Spleen (tissue), 11 donors: ENCODE measurements at regions not wholly inside any gene's neighbourhood (a gene's known extent, or its start where the extent isn't known, plus 50 kb on each side); places are given as distances from the start of the nearest gene placed in this dataset.

Experiments used
- DNase-seq: peaks from one replicate; pipeline ENCODE4 v3.0.0-alpha.2; 2020
- H3K27ac ChIP-seq, 8 donors: fragments of 200-600 bp; sonication (generic) in 7 of 8; 1 replicate in 4 of 8; 2 replicates in 4 of 8; pipeline versions ENCODE4 v1.5.0 to v1.8.0; 2016 to 2021; ENCODE audit warnings: inconsistent platforms in 4 of 8, mild to moderate bottlenecking in 4 of 8, moderate library complexity in 1 of 8
- H3K27me3 ChIP-seq, 7 donors: fragments of 200-600 bp; sonication (generic) in 6 of 7; replicated peaks in 1 of 7; 1 replicate in 4 of 7; 2 replicates in 3 of 7; pipeline versions ENCODE4 v1.5.0 to v1.8.0; 2016 to 2021; ENCODE audit warnings: inconsistent platforms in 3 of 7, mild to moderate bottlenecking in 1 of 7
- H3K36me3 ChIP-seq, 6 donors: fragments of 200-600 bp; sonication (generic) in 5 of 6; 1 replicate in 4 of 6; 2 replicates in 2 of 6; pipeline versions ENCODE4 v1.5.0 to v1.8.0; 2016 to 2021; ENCODE audit warnings: inconsistent platforms in 2 of 6
- H3K4me1 ChIP-seq, 6 donors: fragments of 200-600 bp; sonication (generic) in 5 of 6; 1 replicate in 3 of 6; 2 replicates in 3 of 6; pipeline versions ENCODE4 v1.5.0 to v1.8.0; 2016 to 2021; ENCODE audit warnings: inconsistent platforms in 3 of 6
- H3K4me3 ChIP-seq, 8 donors: fragments of 200-600 bp; sonication (generic) in 7 of 8; 1 replicate in 4 of 8; 2 replicates in 4 of 8; pipeline versions ENCODE4 v1.5.0 to v1.8.0; 2016 to 2021; ENCODE audit warnings: inconsistent platforms in 4 of 8, mild to moderate bottlenecking in 4 of 8, moderate library complexity in 2 of 8
- H3K9me3 ChIP-seq, 8 donors: fragments of 200-600 bp; sonication (generic) in 7 of 8; 1 replicate in 4 of 8; 2 replicates in 4 of 8; pipeline versions ENCODE4 v1.5.0 to v1.8.0; 2016 to 2021; ENCODE audit warnings: inconsistent platforms in 4 of 8
- CTCF ChIP-seq, 11 experiments: fragments of 200-600 bp in 7 of 11; fragments of 450-650 bp in 4 of 11; sonication (generic) in 4 of 11; IDR thresholded peaks in 8 of 11; conservative IDR thresholded peaks in 3 of 11; 1 replicate in 7 of 11; 2 replicates in 4 of 11; pipeline versions ENCODE4 v1.4.0 to v1.8.0; 2016 to 2021; ENCODE audit warnings: antibody characterized with exemption in 11 of 11, inconsistent platforms in 4 of 11, mild to moderate bottlenecking in 1 of 11
- POLR2A ChIP-seq, 3 donors: fragments of 450-650 bp; IDR thresholded peaks; one replicate each; pipeline ENCODE4 v1.5.1; 2017; ENCODE audit warnings: antibody characterized with exemption in 3 of 3, mild to moderate bottlenecking in 1 of 3
- POLR2AphosphoS5 ChIP-seq, 3 donors: sonication (generic); formaldehyde crosslinking; IDR thresholded peaks; one replicate each; pipeline ENCODE4 v1.5.1; 2017; ENCODE audit warnings: antibody characterized with exemption in 3 of 3
- WGBS, 5 donors: extraction: QIAGEN DNeasy Blood & Tissue Kit in 3 of 5; methylation state at CpG; one replicate each; pipeline versions ENCODE4 v1.1.5 to v1.1.7; 2013 to 2018; 5-methylcytosine and 5-hydroxymethylcytosine counted together
- intact Hi-C: fragments of 100-400 bp; cut with DNase I; formaldehyde crosslinking; loops from one replicate; pipeline ENCODE4 v1.15.0; 2023; ENCODE audit warnings: low total_unique reads
- donor health status: healthy with polysubstance abuse.
- donor health status: DM: no; HTN: no; CAD: no; lungs with moderate emphysema.
- donor health status: DM: no; HTN: no; CAD: no.
- donor health status: Bipolar disorder and iron deficiency.
- donor health status: healthy.
- donor health status: DM: no; HTN: no; CAD: no.
- donor health status: DM: yes; HTN: yes; CAD: no.

- intact Hi-C loops: no loop called here
- H3K9me3 ChIP-seq: no peaks in the 10 kb centered on the region
- TF ChIP-seq POLR2AphosphoS5 (IDR thresholded peaks at IDR 0.05) (no peak), CTCF (IDR thresholded peaks at IDR 0.05 in 8 of 11, conservative IDR thresholded peaks at IDR 0.05 in 3 of 11) (no peak), POLR2A (IDR thresholded peaks at IDR 0.05) (no peak)
- no peak overlapping the region for H3K4me3 ChIP-seq
- DNase-seq: no peak
- H3K4me1 ChIP-seq: no peaks in the 10 kb centered on the region
- WGBS, 5 donors: 84 to 93% (median 88%) methylated on average over 9 of the region's 9 CpGs
- no peaks in the 10 kb centered on the region for H3K27me3 ChIP-seq
- no peak overlapping the region for H3K27ac ChIP-seq
- H3K36me3 ChIP-seq: no peaks in the 10 kb centered on the region
Observed at GRCh38 chr2:12478151-12479064, 238.3 kb upstream of the TRIB2 start.

GRCh38 chr2:12479065-12479601 is 237.6 kb upstream of the TRIB2 start:
- TF ChIP-seq CTCF (IDR thresholded peaks at IDR 0.05 in 8 of 11, conservative IDR thresholded peaks at IDR 0.05 in 3 of 11) (no peak), POLR2A (IDR thresholded peaks at IDR 0.05) (no peak), POLR2AphosphoS5 (IDR thresholded peaks at IDR 0.05) (no peak)
- Histone ChIP-seq H3K27me3 (no peaks in the 10 kb centered on the region), H3K4me3 (no peak overlapping the region), H3K27ac (no peak overlapping the region), H3K36me3 (no peaks in the 10 kb centered on the region), H3K9me3 (no peaks in the 10 kb centered on the region), H3K4me1 (no peaks in the 10 kb centered on the region)
- intact Hi-C loops: no loop called here
- no peak for DNase-seq
- WGBS, 5 donors: 88 to 100% (median 89%) methylated on average over 1 of the region's 1 CpG

GRCh38 chr2:12484536-12485115 is 232.1 kb upstream of the TRIB2 start:
- H3K27ac ChIP-seq: no peak overlapping the region
- intact Hi-C loops: no loop called here
- DNase-seq: no peak
- no peaks in the 10 kb centered on the region for H3K27me3 ChIP-seq
- no peaks in the 10 kb centered on the region for H3K36me3 ChIP-seq
- whole genome bisulfite sequencing, 5 donors: 65 to 83% (median 79%) methylated on average over 3 of the region's 3 CpGs
- H3K4me1 ChIP-seq: peaks cover 20 to 48% (median 34%) of the 10 kb centered on the region in 6 donors
- no peaks in the 10 kb centered on the region for H3K9me3 ChIP-seq
- no peak overlapping the region for H3K4me3 ChIP-seq
- TF ChIP-seq POLR2A (IDR thresholded peaks at IDR 0.05): no peak
- TF ChIP-seq CTCF (IDR thresholded peaks at IDR 0.05 in 8 of 11, conservative IDR thresholded peaks at IDR 0.05 in 3 of 11): no peak
- TF ChIP-seq POLR2AphosphoS5 (IDR thresholded peaks at IDR 0.05): no peak
